Right lobe of liver (tissue), 6 donors: ENCODE measurements at regions not wholly inside any gene's neighbourhood (a gene's known extent, or its start where the extent isn't known, plus 50 kb on each side); places are given as distances from the start of the nearest gene placed in this dataset.

Experiments used
- ATAC-seq, 4 donors: fragments of 200-7000 bp; cut with Tn5 transposase; one replicate each; pipeline ENCODE4 v1.9.1; 2020; ENCODE audit warnings: mild to moderate bottlenecking in 4 of 4, moderate library complexity in 4 of 4
- DNase-seq, 3 donors: peaks; one replicate each; pipeline ENCODE4 v3.0.0-alpha.2; 2020
- H3K27ac ChIP-seq, 3 donors: fragments of 200-600 bp; one replicate each; pipeline ENCODE4 v1.8.0; 2022
- H3K27me3 ChIP-seq, 2 donors: fragments of 200-600 bp; one replicate each; pipeline ENCODE4 v1.8.0; 2022
- H3K36me3 ChIP-seq, 4 donors: fragments of 200-600 bp; sonication (generic) in 1 of 4; one replicate each; pipeline versions ENCODE4 v1.5.1 to v1.8.0; 2017 to 2022; ENCODE audit warnings: control low read depth in 1 of 4
- H3K4me1 ChIP-seq, 4 donors: fragments of 200-600 bp; sonication (generic) in 1 of 4; one replicate each; pipeline versions ENCODE4 v1.5.1 to v1.8.0; 2017 to 2022; ENCODE audit warnings: control low read depth in 1 of 4
- H3K4me3 ChIP-seq, 3 donors: fragments of 200-600 bp; one replicate each; pipeline ENCODE4 v1.8.0; 2022
- H3K9me3 ChIP-seq, 4 donors: fragments of 200-600 bp; sonication (generic) in 1 of 4; one replicate each; pipeline versions ENCODE4 v1.5.1 to v1.8.0; 2017 to 2022; ENCODE audit warnings: control low read depth in 1 of 4
- CTCF ChIP-seq, 4 donors: fragments of 200-600 bp in 3 of 4; fragments of 450-650 bp in 1 of 4; IDR thresholded peaks; one replicate each; pipeline versions ENCODE4 v1.5.1 to v1.8.0; 2016 to 2022; ENCODE audit warnings: antibody characterized with exemption in 4 of 4, mild to moderate bottlenecking in 2 of 4
- POLR2A ChIP-seq: fragments of 450-650 bp; IDR thresholded peaks from one replicate; pipeline ENCODE4 v1.6.1; 2017; ENCODE audit warnings: antibody characterized with exemption, mild to moderate bottlenecking
- WGBS: methylation state at CpG from one replicate; pipeline ENCODE4 v1.1.6; 2018; ENCODE audit warnings: low coverage, low lambda C conversion rate; ENCODE audit not compliant: insufficient coverage; ENCODE audit errors: missing lambda C conversion rate; 5-methylcytosine and 5-hydroxymethylcytosine counted together
- intact Hi-C, 2 donors: fragments of 100-400 bp; cut with DNase I; formaldehyde crosslinking; loops; one replicate each; pipeline versions ENCODE4 v1.11.2 to v1.14.1; 2022
- donor health status: DM: no; HTN: yes; CAD: no.
- donor health status: DM: no; HTN: no; CAD: no.
- donor health status: DM: no; HTN: no; CAD: no.
- donor health status: DM: no; HTN: yes; CAD: no.
- donor health status: DM: no; HTN: yes; CAD: no.

- intact Hi-C loops = no loop called here
- Histone ChIP-seq H3K36me3 (no peaks in the 10 kb centered on the region), H3K4me3 (no peak overlapping the region), H3K27ac (peak overlapping the region in 1 of 3 donors; percentile 16), H3K9me3 (no peaks in the 10 kb centered on the region), H3K4me1 (peaks cover 0 to 46% (median 21%) of the 10 kb centered on the region in 4 donors), H3K27me3 (no peaks in the 10 kb centered on the region)
- WGBS = 61% methylated on average over 4 of the region's 4 CpGs
- ATAC-seq = peak; percentile 26 to 48 (median 38)
- no peak for TF ChIP-seq CTCF (IDR thresholded peaks at IDR 0.05)
- TF ChIP-seq POLR2A = no peak
- DNase-seq = no peak
These were observed 178.3 kb upstream of the RFC3 start for GRCh38 chr13:33639626-33640080.

GRCh38 chr13:33640832-33641231 lies 177.1 kb upstream of the RFC3 start:
- H3K27ac ChIP-seq = peak overlapping the region in 1 of 3 donors; percentile 16
- no peaks in the 10 kb centered on the region for H3K36me3 ChIP-seq
- H3K9me3 ChIP-seq = no peaks in the 10 kb centered on the region
- ATAC-seq (no peak), DNase-seq (no peak)
- no peak for TF ChIP-seq CTCF (IDR thresholded peaks at IDR 0.05)
- no peak for TF ChIP-seq POLR2A
- intact Hi-C loops = no loop called here
- H3K4me1 ChIP-seq = peaks cover 0 to 49% (median 21%) of the 10 kb centered on the region in 4 donors
- no peak overlapping the region for H3K4me3 ChIP-seq
- H3K27me3 ChIP-seq = no peaks in the 10 kb centered on the region

- no peak overlapping the region for H3K4me3 ChIP-seq
- intact Hi-C loops = no loop called here
These were observed 175.4 kb upstream of the RFC3 start for GRCh38 chr13:33642374-33643065.

GRCh38 chr13:33644581-33645543 lies 173.1 kb upstream of the RFC3 start:
- ATAC-seq = no peak
- intact Hi-C loops = no loop called here
- WGBS = 70% methylated on average over 7 of the region's 8 CpGs
- no peak overlapping the region for H3K4me3 ChIP-seq
- DNase-seq = no peak
- H3K27me3 ChIP-seq = no peaks in the 10 kb centered on the region
- TF ChIP-seq POLR2A (no peak), CTCF (IDR thresholded peaks at IDR 0.05) (no peak)
- H3K4me1 ChIP-seq = peaks cover 0 to 45% (median 17%) of the 10 kb centered on the region in 4 donors
- H3K36me3 ChIP-seq = no peaks in the 10 kb centered on the region
- H3K9me3 ChIP-seq = no peaks in the 10 kb centered on the region
- H3K27ac ChIP-seq = no peak overlapping the region

More at GRCh38 chr13:33642374-33643065, 175.4 kb upstream of the RFC3 start:
- Histone ChIP-seq H3K27me3 (no peaks in the 10 kb centered on the region), H3K36me3 (no peaks in the 10 kb centered on the region), H3K4me1 (peaks cover 0 to 49% (median 21%) of the 10 kb centered on the region in 4 donors), H3K27ac (peak overlapping the region; percentile 28 to 55 (median 29)), H3K9me3 (no peaks in the 10 kb centered on the region)
- WGBS = 21% methylated on average over 7 of the region's 7 CpGs
- peak; percentile 83 to 93 (median 90) for ATAC-seq
- DNase-seq = peak; percentile 58 to 64 (median 64)
- TF ChIP-seq POLR2A = no peak
- TF ChIP-seq CTCF (IDR thresholded peaks at IDR 0.05) = no peak
